K562 (cell line): ENCODE measurements at regions not wholly inside any gene's neighbourhood (a gene's known extent, or its start where the extent isn't known, plus 50 kb on each side); places are given as distances from the start of the nearest gene placed in this dataset.

ENCODE experiments used
- ATAC-seq: fragments of 200-7000 bp; cut with Tn5 transposase; 3 replicates; pipeline ENCODE4 v1.9.1; 2020; ENCODE audit warnings: moderate library complexity
- BruUV-seq: library from RNA; stranded (reverse); fragments of 400-500 nt; replicated peaks from 2 replicates; lab custom pipeline; 2021; lab: Mats Ljungman, UMichigan
- CTCF ChIA-PET: fragments of 300-600 bp; formaldehyde crosslinking; extraction: SDS; loops from one replicate; lab custom pipeline; 2021; ENCODE audit warnings: low intra/inter-chr PET ratio; lab: Yijun Ruan, JAX
- POLR2A ChIA-PET: fragments of 300-600, 350-650 bp; sonication (Branson Sonifier 250); formaldehyde crosslinking; extraction: SDS; loops from one replicate; lab custom pipeline; 2021; ENCODE audit warnings: antibody characterized with exemption, inconsistent platforms; lab: Yijun Ruan, JAX
- DNase-seq, 4 experiments: peaks; one replicate each; pipeline versions ENCODE4 v3.0.0 to v3.0.0-alpha.2; 2011 to 2018; ENCODE audit warnings: low spot score in 3 of 4, mixed read lengths in 3 of 4; ENCODE audit errors: extremely low read depth in 1 of 4
- FAIRE-seq: peaks from 2 replicates; lab custom pipeline; 2011; peaks lifted over from hg19 to GRCh38; lab: Jason Lieb, UNC
- H2AFZ ChIP-seq: 2 replicates; pipeline ENCODE4 v1.6.0; 2011; ENCODE audit warnings: low read depth, low read length, control low read depth, inconsistent platforms
- H3K27ac ChIP-seq: fragments of 200-600 bp; 3 replicates; pipeline ENCODE4 v1.8.0; 2011; ENCODE audit warnings: low read depth, mild to moderate bottlenecking, control low read depth, inconsistent platforms, low read length, moderate library complexity, mixed read lengths; ENCODE audit errors: extremely low read depth
- H3K27me3 ChIP-seq, 2 experiments: fragments of 300-600 bp in 1 of 2; 2 replicates in 1 of 2; 3 replicates in 1 of 2; pipeline versions ENCODE4 v1.6.0 to v1.8.0; 2011; ENCODE audit warnings: inconsistent platforms in 2 of 2, low read length in 2 of 2, mild to moderate bottlenecking in 1 of 2, mixed read lengths in 1 of 2, moderate library complexity in 1 of 2; ENCODE audit not compliant: control insufficient read depth in 2 of 2, insufficient read depth in 2 of 2
- H3K36me3 ChIP-seq: fragments of 300-600 bp; 3 replicates; pipeline ENCODE4 v1.8.0; 2011; ENCODE audit warnings: mild to moderate bottlenecking, low read length, inconsistent platforms; ENCODE audit not compliant: control insufficient read depth, insufficient read depth
- H3K4me1 ChIP-seq, 2 experiments: fragments of 200-600 bp in 1 of 2; replicated peaks in 1 of 2; 2 replicates in 1 of 2; 3 replicates in 1 of 2; pipeline versions ENCODE4 v1.5.1 to v1.8.0; 2011; ENCODE audit warnings: inconsistent platforms in 2 of 2, low read length in 2 of 2, mild to moderate bottlenecking in 1 of 2, mixed read lengths in 1 of 2, moderate library complexity in 1 of 2; ENCODE audit not compliant: control insufficient read depth in 2 of 2, insufficient read depth in 2 of 2
- H3K4me2 ChIP-seq: 2 replicates; pipeline ENCODE4 v1.6.1; 2011; ENCODE audit warnings: low read length, control low read depth, inconsistent platforms, mixed read lengths; ENCODE audit not compliant: insufficient read depth
- H3K4me3 ChIP-seq: fragments of 200-600 bp; sonication (generic), shearing (Covaris generic); 2 replicates; pipeline ENCODE4 v1.5.1; 2016; ENCODE audit warnings: control low read depth, inconsistent platforms
- H3K79me2 ChIP-seq: fragments of 200-600 bp; 3 replicates; pipeline ENCODE4 v1.8.0; 2011; ENCODE audit warnings: low read length, inconsistent platforms; ENCODE audit not compliant: control insufficient read depth, insufficient read depth
- H3K9ac ChIP-seq, 2 experiments: 2 replicates each; pipeline versions ENCODE4 v1.6.0 to v1.6.1; 2011; ENCODE audit warnings: low read depth in 2 of 2, low read length in 2 of 2, control low read depth in 1 of 2, inconsistent platforms in 1 of 2, mild to moderate bottlenecking in 1 of 2, mixed read lengths in 1 of 2; ENCODE audit not compliant: insufficient read depth in 1 of 2
- H3K9me1 ChIP-seq: one replicate; pipeline ENCODE4 v1.6.0; 2011; ENCODE audit warnings: inconsistent platforms, mild to moderate bottlenecking, low read length, moderate library complexity; ENCODE audit not compliant: control insufficient read depth, insufficient read depth
- H3K9me3 ChIP-seq: replicated peaks from 2 replicates; pipeline ENCODE4 v1.5.1; 2011; ENCODE audit warnings: low read depth, low read length, inconsistent platforms; ENCODE audit not compliant: control insufficient read depth, insufficient read depth
- H4K20me1 ChIP-seq: replicated peaks from 2 replicates; pipeline ENCODE4 v1.6.1; 2011; ENCODE audit warnings: low read length, inconsistent platforms, mixed read lengths; ENCODE audit not compliant: control insufficient read depth, insufficient read depth
- ASH1L ChIP-seq: fragments of 450-650 bp; IDR thresholded peaks from 2 replicates; pipeline ENCODE4 v1.6.1; 2018; ENCODE audit warnings: borderline replicate concordance, mild to moderate bottlenecking, low read depth; ENCODE audit not compliant: partially characterized antibody
- BRF1 ChIP-seq: IDR thresholded peaks from 3 replicates; pipeline ENCODE4 v1.6.1; 2011; ENCODE audit warnings: borderline replicate concordance, mild to moderate bottlenecking; ENCODE audit not compliant: insufficient read length; ENCODE audit errors: extremely low read depth
- CBFA2T3 ChIP-seq: fragments of 450-650 bp; IDR thresholded peaks from 2 replicates; pipeline ENCODE4 v1.6.1; 2017
- CCAR2 ChIP-seq: fragments of 200-400 bp; formaldehyde crosslinking; IDR thresholded peaks from 2 replicates; pipeline ENCODE4 v1.6.1; 2017; ENCODE audit warnings: mild to moderate bottlenecking, low read depth, low read length
- CHAMP1 ChIP-seq: fragments of 450-650 bp; IDR thresholded peaks from 2 replicates; pipeline ENCODE4 v1.6.1; 2016; ENCODE audit warnings: mild to moderate bottlenecking
- CXXC5 ChIP-seq: fragments of 250-450 bp; sonication (Bioruptor Pico); IDR thresholded peaks from 2 replicates; pipeline ENCODE4 v1.8.0; 2022; ENCODE audit warnings: inconsistent platforms, mild to moderate bottlenecking, moderate library complexity
- DIDO1 ChIP-seq: fragments of 450-650 bp; IDR thresholded peaks from 2 replicates; pipeline ENCODE4 v1.6.1; 2016; ENCODE audit warnings: low read depth, missing biosample characterization, missing genetic modification characterization
- ELF4 ChIP-seq: fragments of 450-650 bp; formaldehyde crosslinking; IDR thresholded peaks from 2 replicates; pipeline ENCODE4 v1.4.0; 2022; ENCODE audit warnings: missing genetic modification characterization
- NFE2 ChIP-seq: IDR thresholded peaks from 2 replicates; pipeline ENCODE4 v1.6.1; 2014; ENCODE audit warnings: antibody characterized with exemption, low read depth
- PHF21A ChIP-seq: fragments of 450-650 bp; IDR thresholded peaks from 2 replicates; pipeline ENCODE4 v1.6.1; 2017; ENCODE audit warnings: low read depth, borderline replicate concordance
- RBFOX2 ChIP-seq: fragments of 200-400 bp; formaldehyde crosslinking; IDR thresholded peaks from 2 replicates; pipeline ENCODE4 v1.6.1; 2017; ENCODE audit warnings: low read depth, mild to moderate bottlenecking, low read length, moderate library complexity
- TBL1XR1 ChIP-seq, 2 experiments: IDR thresholded peaks; 2 replicates each; pipeline ENCODE4 v1.6.1; 2012; ENCODE audit warnings: improper control_type of control experiment in 2 of 2, low read length in 2 of 2, mild to moderate bottlenecking in 1 of 2
- TBP ChIP-seq: optimal IDR thresholded peaks from 2 replicates; pipeline ENCODE3; 2011; ENCODE audit warnings: low read depth, low read length, improper control_type of control experiment
- U2AF2 ChIP-seq: fragments of 200-400 bp; formaldehyde crosslinking; optimal IDR thresholded peaks from 2 replicates; pipeline ENCODE3; 2017; ENCODE audit warnings: low read depth, mild to moderate bottlenecking, low read length
- XRCC4 ChIP-seq: IDR thresholded peaks from one replicate; pipeline ENCODE4 v1.6.1; 2011; ENCODE audit not compliant: insufficient read depth, insufficient read length; ENCODE audit errors: extremely low read depth
- ZBTB26 ChIP-seq: fragments of 450-650 bp; formaldehyde crosslinking; IDR thresholded peaks from 2 replicates; pipeline ENCODE4 v1.4.0; 2022; ENCODE audit warnings: missing genetic modification characterization
- ZNF175 ChIP-seq: fragments of 200-800 bp; sonication (Bioruptor generic); IDR thresholded peaks from 2 replicates; pipeline ENCODE4 v1.6.1; 2016; ENCODE audit warnings: low read depth, mild to moderate bottlenecking, missing genetic modification characterization, missing compliant biosample characterization
- ZNF212 ChIP-seq: fragments of 450-650 bp; formaldehyde crosslinking; IDR thresholded peaks from 2 replicates; pipeline ENCODE4 v1.4.0; 2020; ENCODE audit warnings: mild to moderate bottlenecking
- ZNF778 ChIP-seq: fragments of 450-650 bp; formaldehyde crosslinking; IDR thresholded peaks from 2 replicates; pipeline ENCODE4 v1.4.0; 2020; ENCODE audit warnings: mild to moderate bottlenecking, moderate library complexity
- WGBS: fragments of 100-300 bp; shearing (Covaris generic); methylation state at CpG from one replicate; pipeline ENCODE4 v1.1.6; 2016; ENCODE audit warnings: low coverage, mixed read lengths; ENCODE audit not compliant: insufficient coverage; ENCODE audit errors: missing lambda C conversion rate; 5-methylcytosine and 5-hydroxymethylcytosine counted together
- in situ Hi-C: fragments of 300-500 bp; cut with MboI; formaldehyde crosslinking; loops from 4 replicates; pipeline ENCODE4 v1.15.0; 2018; ENCODE audit warnings: inconsistent platforms, mixed read lengths
- intact Hi-C: fragments of 100-400 bp; cut with micrococcal nuclease; formaldehyde crosslinking; loops from 2 replicates; pipeline ENCODE4 v1.14.2; 2022

DNA sequence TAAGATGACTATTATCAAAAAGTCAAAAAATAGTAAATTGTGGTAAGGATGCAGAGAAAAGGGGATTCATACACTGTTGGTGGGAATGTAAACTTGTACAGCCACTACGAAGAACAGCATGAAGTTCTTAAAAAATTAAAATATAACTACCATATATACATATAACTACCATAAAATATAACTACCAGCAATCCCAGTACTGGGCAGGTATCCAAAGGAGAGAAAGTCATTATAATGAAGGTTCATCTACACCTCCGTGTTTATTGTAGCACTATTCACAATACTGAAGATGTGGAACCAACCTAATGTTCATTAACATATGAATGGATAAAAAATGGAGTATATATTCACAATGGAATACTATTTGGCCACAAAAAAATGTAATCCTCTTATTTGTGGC is 360.9 kb upstream of the CT83 start:
- WGBS = 7% methylated on average over 2 of the region's 2 CpGs
- Histone ChIP-seq H3K9me3 (no peaks in the 10 kb centered on the region), H3K9me1 (no peaks in the 10 kb centered on the region), H2AFZ (no peak overlapping the region), H3K4me3 (no peak overlapping the region), H3K27me3 (no peaks in the 10 kb centered on the region), H4K20me1 (no peaks in the 10 kb centered on the region), H3K27ac (no peak overlapping the region), H3K36me3 (no peaks in the 10 kb centered on the region), H3K4me2 (no peak overlapping the region), H3K9ac (no peak overlapping the region), H3K79me2 (no peaks in the 10 kb centered on the region), H3K4me1 (no peaks in the 10 kb centered on the region)
- ChIA-PET CTCF (no interaction called here), POLR2A (no interaction called here)
- FAIRE-seq (no peak), ATAC-seq (no peak), DNase-seq (no peak)
- BruUV-seq = no TSS peak
- intact Hi-C loops = no loop called here
- in situ Hi-C loops = no loop called here
- TF ChIP-seq PHF21A (no peak), DIDO1 (tag) (no peak), ASH1L (no peak), CXXC5 (CRISPR knock-in tag) (no peak), TBP (no peak), CCAR2 (no peak), U2AF2 (no peak), ELF4 (CRISPR knock-in tag) (no peak), RBFOX2 (no peak), ZNF212 (no peak), ZNF778 (CRISPR knock-in tag) (no peak), ZBTB26 (CRISPR knock-in tag) (no peak), ZNF175 (CRISPR knock-in tag) (no peak), CHAMP1 (no peak), BRF1 (no peak), CBFA2T3 (no peak), NFE2 (no peak), XRCC4 (no peak), TBL1XR1 (IDR thresholded peaks at IDR 0.05; ENCODE audit: low read length in 2 of 2) (no peak)
